Esophagus muscularis mucosa (tissue), 4 donors: ENCODE measurements at regions not wholly inside any gene's neighbourhood (a gene's known extent, or its start where the extent isn't known, plus 50 kb on each side); places are given as distances from the start of the nearest gene placed in this dataset.

Source experiments
- DNase-seq: peaks from one replicate; pipeline ENCODE4 v3.0.0-alpha.2; 2017; ENCODE audit errors: extremely low spot score
- H3K27ac ChIP-seq, 4 donors: fragments of 200-600 bp; sonication (generic); replicated peaks in 1 of 4; 1 replicate in 3 of 4; 2 replicates in 1 of 4; pipeline ENCODE4 v1.5.1; 2016 to 2019; ENCODE audit warnings: mild to moderate bottlenecking in 1 of 4
- H3K27me3 ChIP-seq, 4 donors: fragments of 200-600 bp; sonication (generic); one replicate each; pipeline versions ENCODE4 v1.5.1 to v1.6.0; 2016 to 2019
- H3K36me3 ChIP-seq, 4 donors: fragments of 200-600 bp; sonication (generic); one replicate each; pipeline ENCODE4 v1.5.1; 2016 to 2019
- H3K4me1 ChIP-seq, 4 donors: fragments of 200-600 bp; sonication (generic); one replicate each; pipeline ENCODE4 v1.5.1; 2016 to 2019
- H3K4me3 ChIP-seq, 4 donors: fragments of 200-600 bp; sonication (generic); 1 replicate in 2 of 4; 2 replicates in 2 of 4; pipeline ENCODE4 v1.5.1; 2016 to 2019; ENCODE audit warnings: mild to moderate bottlenecking in 4 of 4, moderate library complexity in 1 of 4
- H3K9me3 ChIP-seq, 4 donors: fragments of 200-600 bp; sonication (generic); 1 replicate in 3 of 4; 2 replicates in 1 of 4; pipeline ENCODE4 v1.5.1; 2016 to 2019
- EP300 ChIP-seq: sonication (generic); formaldehyde crosslinking; IDR thresholded peaks from one replicate; pipeline ENCODE4 v1.6.1; 2017; ENCODE audit warnings: antibody characterized with exemption
- POLR2A ChIP-seq: fragments of 450-650 bp; IDR thresholded peaks from one replicate; pipeline ENCODE4 v1.6.1; 2017; ENCODE audit warnings: antibody characterized with exemption, moderate library complexity, mild to moderate bottlenecking, low read depth
- POLR2AphosphoS5 ChIP-seq, 2 donors: sonication (generic); formaldehyde crosslinking; IDR thresholded peaks; one replicate each; pipeline ENCODE4 v1.6.1; 2017; ENCODE audit warnings: antibody characterized with exemption in 2 of 2
- WGBS: methylation state at CpG from one replicate; pipeline ENCODE4 v1.1.5; 2018; 5-methylcytosine and 5-hydroxymethylcytosine counted together
- intact Hi-C: fragments of 100-400 bp; cut with DNase I; formaldehyde crosslinking; loops from one replicate; pipeline ENCODE4 v1.15.1; 2023
- TF ChIP-seq, protein P1 (sequence below), 3 experiments: fragments of 200-600 bp in 2 of 3; fragments of 450-650 bp in 1 of 3; sonication (generic) in 2 of 3; IDR thresholded peaks; one replicate each; pipeline ENCODE4 v1.5.1; 2017 to 2019; ENCODE audit warnings: antibody characterized with exemption in 3 of 3, mild to moderate bottlenecking in 2 of 3, moderate library complexity in 1 of 3

DNA sequence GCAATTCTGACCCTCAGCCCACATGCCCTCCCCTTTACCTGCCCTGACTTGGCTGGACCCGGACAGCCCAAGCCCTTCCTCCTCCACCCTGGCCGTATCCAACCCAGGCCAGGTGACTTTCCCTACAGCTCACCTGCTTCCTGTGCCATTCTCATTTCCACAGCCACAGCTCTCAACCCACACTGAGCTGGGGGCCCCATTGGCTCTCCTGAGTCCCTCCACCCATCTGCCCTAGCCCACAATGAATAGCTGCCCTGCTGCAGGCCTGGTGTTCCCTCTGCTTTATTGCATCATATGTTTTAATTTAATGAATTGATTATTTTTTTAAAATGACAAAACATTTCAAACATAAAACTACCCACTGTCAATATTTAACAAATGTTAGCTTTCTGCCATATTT lies 118.5 kb upstream of the BACH2 start:
- Histone ChIP-seq H3K36me3 (no peaks in the 10 kb centered on the region), H3K4me1 (peaks cover 0 to 10% (median 8%) of the 10 kb centered on the region in 4 donors), H3K27me3 (peaks cover 0 to 5% (median 0%) of the 10 kb centered on the region in 4 donors), H3K4me3 (no peak overlapping the region), H3K27ac (no peak overlapping the region), H3K9me3 (no peaks in the 10 kb centered on the region)
- TF ChIP-seq POLR2A, result no peak
- TF ChIP-seq POLR2AphosphoS5 (IDR thresholded peaks at IDR 0.05), result no peak
- TF ChIP-seq, protein P1, sequence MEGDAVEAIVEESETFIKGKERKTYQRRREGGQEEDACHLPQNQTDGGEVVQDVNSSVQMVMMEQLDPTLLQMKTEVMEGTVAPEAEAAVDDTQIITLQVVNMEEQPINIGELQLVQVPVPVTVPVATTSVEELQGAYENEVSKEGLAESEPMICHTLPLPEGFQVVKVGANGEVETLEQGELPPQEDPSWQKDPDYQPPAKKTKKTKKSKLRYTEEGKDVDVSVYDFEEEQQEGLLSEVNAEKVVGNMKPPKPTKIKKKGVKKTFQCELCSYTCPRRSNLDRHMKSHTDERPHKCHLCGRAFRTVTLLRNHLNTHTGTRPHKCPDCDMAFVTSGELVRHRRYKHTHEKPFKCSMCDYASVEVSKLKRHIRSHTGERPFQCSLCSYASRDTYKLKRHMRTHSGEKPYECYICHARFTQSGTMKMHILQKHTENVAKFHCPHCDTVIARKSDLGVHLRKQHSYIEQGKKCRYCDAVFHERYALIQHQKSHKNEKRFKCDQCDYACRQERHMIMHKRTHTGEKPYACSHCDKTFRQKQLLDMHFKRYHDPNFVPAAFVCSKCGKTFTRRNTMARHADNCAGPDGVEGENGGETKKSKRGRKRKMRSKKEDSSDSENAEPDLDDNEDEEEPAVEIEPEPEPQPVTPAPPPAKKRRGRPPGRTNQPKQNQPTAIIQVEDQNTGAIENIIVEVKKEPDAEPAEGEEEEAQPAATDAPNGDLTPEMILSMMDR (IDR thresholded peaks at IDR 0.05), result no peak
- no peak for TF ChIP-seq EP300
- DNase-seq, result no peak
- WGBS, result 100% methylated on average over 2 of the region's 2 CpGs
- intact Hi-C loops, result no loop called here

DNA sequence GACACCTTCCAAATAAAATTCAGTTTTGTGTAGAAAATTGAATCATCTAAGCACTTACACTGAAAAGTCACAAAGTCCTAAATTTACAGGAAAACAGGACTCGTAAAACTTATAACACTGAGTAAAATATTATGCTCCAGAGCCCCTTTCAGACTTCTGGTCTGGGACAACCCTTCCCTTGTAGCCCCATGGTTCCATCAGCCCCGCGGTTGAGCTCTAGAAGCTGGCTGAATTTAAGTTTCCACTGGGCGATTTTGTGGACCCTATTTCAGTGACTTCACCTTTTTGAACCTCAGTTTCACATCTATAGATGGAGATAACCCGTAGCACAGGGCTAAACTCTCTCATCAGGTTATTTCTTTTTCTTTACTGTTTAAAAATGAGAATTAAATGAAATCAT lies 117.7 kb upstream of the BACH2 start:
- 84% methylated on average over 5 of the region's 5 CpGs for WGBS
- Histone ChIP-seq H3K27me3 (peaks cover 0 to 5% (median 0%) of the 10 kb centered on the region in 4 donors), H3K9me3 (no peaks in the 10 kb centered on the region), H3K36me3 (no peaks in the 10 kb centered on the region), H3K4me3 (no peak overlapping the region), H3K4me1 (peaks cover 0 to 10% (median 8%) of the 10 kb centered on the region in 4 donors), H3K27ac (no peak overlapping the region)
- TF ChIP-seq EP300 (no peak), POLR2AphosphoS5 (IDR thresholded peaks at IDR 0.05) (no peak), POLR2A (no peak)
- TF ChIP-seq, protein P1 (IDR thresholded peaks at IDR 0.05), result no peak
- no peak for DNase-seq
- intact Hi-C loops, result no loop called here

DNA sequence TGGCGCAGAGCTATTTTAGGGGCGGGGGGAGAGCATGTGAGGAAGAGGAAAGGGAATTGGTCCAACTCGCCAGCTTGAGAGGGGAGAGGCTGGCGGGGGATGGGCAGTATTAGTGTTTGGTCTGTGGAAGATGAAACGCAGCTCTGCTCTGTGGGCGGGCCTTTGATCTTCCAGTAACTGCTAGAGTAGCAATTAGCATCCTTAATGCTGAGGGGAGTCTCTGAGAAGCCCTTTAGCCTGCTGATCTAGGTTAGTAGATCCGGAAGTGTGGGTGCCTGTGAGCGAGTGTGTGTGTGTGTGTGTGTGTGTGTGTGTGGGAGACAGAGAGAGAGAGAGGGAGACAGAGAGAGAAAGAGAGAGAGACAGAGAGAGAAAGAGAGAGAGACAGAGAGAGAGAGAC lies 117.2 kb upstream of the BACH2 start:
- 4% methylated on average over 8 of the region's 8 CpGs for WGBS
- no peak for TF ChIP-seq POLR2AphosphoS5 (IDR thresholded peaks at IDR 0.05)
- no peak for TF ChIP-seq POLR2A
- TF ChIP-seq, protein P1 (IDR thresholded peaks at IDR 0.05), result no peak
- no peak for TF ChIP-seq EP300
- DNase-seq, result no peak
- H3K4me1 ChIP-seq, result peaks cover 0 to 10% (median 8%) of the 10 kb centered on the region in 4 donors
- intact Hi-C loops, result no loop called here
- peak overlapping the region; percentile 10 to 52 (median 32) for H3K4me3 ChIP-seq
- H3K9me3 ChIP-seq, result no peaks in the 10 kb centered on the region
- H3K36me3 ChIP-seq, result no peaks in the 10 kb centered on the region
- H3K27ac ChIP-seq, result no peak overlapping the region
- peaks cover 0 to 5% (median 0%) of the 10 kb centered on the region in 4 donors for H3K27me3 ChIP-seq

DNA sequence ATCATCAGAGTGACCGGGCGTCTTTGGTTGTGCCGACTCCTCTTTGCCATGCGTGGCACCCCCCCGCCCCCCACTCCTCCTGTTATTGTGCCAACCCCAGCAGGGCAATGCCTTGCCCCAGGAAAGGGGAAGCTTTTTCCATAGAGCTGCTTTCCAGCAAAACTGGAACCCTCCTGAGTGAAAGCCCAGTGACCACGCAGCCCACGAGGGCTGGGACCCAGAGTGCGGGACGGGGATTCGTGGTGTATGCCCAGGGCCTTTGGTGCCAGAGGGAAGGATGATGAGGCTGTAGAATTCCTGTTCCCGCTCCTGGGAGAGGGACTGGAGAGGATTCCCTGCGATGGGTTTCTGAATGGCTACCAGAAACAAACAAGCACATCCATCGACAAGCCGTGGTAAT lies 116.8 kb upstream of the BACH2 start:
- Histone ChIP-seq H3K4me3 (peak overlapping the region; percentile 10 to 52 (median 32)), H3K9me3 (no peaks in the 10 kb centered on the region), H3K27ac (no peak overlapping the region), H3K36me3 (no peaks in the 10 kb centered on the region), H3K27me3 (peaks cover 0 to 5% (median 0%) of the 10 kb centered on the region in 4 donors), H3K4me1 (peaks cover 0 to 10% (median 8%) of the 10 kb centered on the region in 4 donors)
- no peak for DNase-seq
- no peak for TF ChIP-seq POLR2A
- TF ChIP-seq, protein P1 (IDR thresholded peaks at IDR 0.05), result no peak
- TF ChIP-seq EP300, result no peak
- WGBS, result 52% methylated on average over 14 of the region's 14 CpGs
- intact Hi-C loops, result no loop called here
